DMS114 treated with DMSO at 0.1 percent for 48 hours (cell line): ENCODE measurements at regions not wholly inside any gene's neighbourhood (a gene's known extent, or its start where the extent isn't known, plus 50 kb on each side); places are given as distances from the start of the nearest gene placed in this dataset.
"Not testable (repeated sequence)": the region's sequence is repeated elsewhere in the genome, so short reads cannot be mapped to it uniquely, and the experiment has no call there.

Source experiments
- DNase-seq: peaks from one replicate; lab custom pipeline; 2025; ENCODE audit not compliant: unreplicated experiment; lab: John Stamatoyannopoulos, UW

DNA sequence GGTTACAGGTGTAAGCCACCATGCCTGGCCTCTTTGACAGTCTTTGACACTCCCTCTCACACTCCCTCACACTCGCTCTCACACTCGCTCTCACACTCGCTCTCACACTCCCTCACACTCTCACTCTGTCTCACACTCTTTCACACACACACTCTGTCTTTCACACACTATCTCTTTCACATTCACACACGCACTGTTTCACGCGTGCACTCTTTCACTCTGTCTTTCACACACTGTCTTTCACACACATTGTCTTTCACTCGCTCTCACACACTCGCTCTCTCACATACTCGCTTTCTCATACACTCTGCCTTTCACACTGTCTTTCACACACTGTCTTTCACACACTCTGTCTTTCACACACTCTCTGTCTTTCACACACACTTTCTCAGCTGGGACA lies 167.1 kb upstream of the CXCL13 start:
- no peak for DNase-seq

DNA sequence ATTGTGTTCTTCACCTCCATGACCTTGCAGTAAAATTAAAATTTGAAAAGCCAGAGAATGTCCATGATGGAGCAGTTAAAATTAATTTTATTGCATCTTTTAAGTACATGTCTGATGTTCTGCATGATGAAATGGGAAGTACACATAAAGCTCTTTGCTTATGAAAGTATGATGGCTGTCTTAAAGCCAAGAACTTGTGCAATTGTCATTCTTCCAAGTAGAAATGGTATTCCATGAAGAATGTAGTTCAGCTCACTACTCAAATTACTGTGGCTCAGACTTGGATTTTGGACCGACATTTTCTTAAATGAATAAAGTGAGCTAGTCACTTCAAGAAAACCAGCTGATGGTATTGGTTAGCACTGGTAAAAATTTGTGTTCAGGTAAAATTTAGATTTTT lies 161.7 kb upstream of the CXCL13 start:
- DNase-seq = no peak

GRCh38 chr4:77445823-77446222 lies 159.8 kb upstream of the CXCL13 start:
- DNase-seq = no peak

DNA sequence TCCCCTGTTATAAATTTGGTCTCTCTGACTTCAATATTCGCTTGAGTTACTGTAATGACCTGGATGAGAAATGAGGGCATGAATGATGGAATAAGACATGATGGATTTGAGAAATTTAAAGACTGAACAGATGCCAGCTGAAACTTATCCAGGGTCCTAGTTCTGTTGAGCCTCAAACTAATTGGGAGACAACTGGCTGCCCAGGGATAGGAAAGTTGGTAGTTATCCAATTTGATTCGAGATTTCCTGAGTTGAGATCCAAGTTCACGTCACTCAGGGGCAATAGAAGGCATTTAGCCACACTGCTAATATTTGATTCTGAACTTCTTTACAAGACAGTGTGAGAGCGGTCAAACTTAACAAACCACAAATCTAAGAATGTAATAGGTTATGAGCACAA lies 159.0 kb upstream of the CXCL13 start:
- no peak for DNase-seq

DNA sequence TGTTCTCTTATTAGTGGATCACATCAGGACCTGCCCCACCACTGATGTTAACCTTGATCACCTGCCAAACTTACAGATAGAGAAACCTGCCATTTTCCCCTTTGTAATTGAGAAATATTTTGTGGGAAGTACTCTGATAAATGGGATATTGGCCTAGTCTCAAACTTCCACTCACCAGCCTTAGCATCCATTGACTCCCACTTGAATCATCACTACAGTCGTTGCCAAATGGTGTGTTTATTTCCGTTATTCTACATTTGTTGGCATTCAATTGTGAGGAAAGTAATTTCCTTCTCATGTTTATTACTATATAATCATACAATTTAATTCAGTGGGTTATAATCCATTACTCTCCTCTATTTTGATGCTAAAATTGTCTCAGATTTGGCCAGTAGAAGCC lies 156.4 kb upstream of the CXCL13 start:
- no peak for DNase-seq

DNA sequence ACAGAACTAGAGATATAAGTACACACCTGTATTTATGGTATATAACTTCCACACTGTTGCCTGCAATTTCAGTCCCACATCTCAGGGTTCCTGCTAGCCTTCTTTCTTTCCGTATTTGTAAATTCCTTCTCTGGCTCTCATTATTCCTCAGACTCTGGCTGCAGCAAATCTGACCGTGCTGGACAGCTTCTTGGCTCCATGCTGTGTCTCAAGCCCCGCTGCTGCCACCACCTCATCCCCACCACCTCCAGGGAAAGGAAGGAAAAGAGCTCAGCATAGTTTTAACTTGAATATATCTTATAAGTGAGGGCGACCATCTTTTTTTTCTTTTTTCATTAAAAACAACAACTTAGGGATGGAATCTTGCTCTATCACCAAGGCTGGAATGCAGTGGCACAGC lies 155.6 kb upstream of the CXCL13 start:
- no peak for DNase-seq

DNA sequence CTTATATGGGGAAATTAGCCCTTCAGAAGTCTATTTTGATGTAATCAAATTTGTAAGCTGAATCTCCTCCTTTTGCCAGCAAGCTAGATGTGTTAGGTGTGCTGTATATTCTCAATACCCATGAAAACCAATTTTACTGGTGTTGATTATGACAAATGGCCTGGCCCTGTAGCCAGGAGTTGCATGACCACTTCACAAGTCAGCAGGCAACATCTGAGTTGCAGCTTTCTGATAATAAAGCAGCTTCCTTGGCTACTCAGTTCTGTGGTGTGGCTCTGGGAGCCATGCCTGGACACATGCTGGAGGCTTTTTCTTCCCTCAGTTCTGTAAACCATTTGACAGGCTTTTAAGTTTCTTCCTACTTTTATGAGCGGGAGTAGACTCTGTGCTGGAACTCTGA lies 154.1 kb upstream of the CXCL13 start:
- no peak for DNase-seq

DNA sequence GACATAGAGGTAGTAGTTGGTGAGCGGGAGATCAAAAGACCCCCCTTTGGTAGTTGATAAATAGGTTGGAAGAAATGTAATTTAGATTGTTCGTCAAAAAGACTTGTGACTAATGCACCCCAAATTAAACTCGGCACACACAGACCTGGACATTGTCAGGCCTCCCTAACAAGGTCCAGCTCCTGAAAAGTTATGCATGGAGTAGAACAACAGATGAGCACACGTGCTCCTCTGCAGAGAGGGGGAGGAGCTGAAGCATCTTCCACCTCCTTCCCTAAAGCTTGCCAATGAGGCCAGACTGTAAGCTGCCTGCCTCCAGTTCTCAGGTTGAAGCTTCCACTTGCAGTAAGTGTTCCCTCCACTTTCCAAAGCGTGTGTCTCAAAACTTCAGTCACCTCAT lies 153.5 kb upstream of the CXCL13 start:
- not testable (repeated sequence) for DNase-seq

DNA sequence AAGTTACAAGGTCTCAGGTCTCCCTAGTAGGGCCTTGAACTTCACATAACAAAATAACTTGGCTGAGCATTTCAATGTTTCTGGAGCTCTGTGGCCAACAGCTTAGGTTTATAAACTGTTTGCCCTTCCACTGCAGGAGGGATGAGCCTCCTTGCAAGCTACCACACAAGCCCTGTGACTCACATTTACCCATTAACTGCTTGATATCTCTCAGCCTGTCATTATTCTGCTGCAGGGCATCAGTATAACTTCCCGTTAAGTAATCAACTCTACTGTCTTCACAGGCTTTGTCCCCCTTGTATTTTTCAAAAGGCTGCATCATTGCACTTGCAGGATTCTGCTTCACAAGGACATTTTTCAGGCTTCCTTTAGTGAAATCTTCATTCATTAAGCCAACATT lies 151.7 kb upstream of the CXCL13 start:
- DNase-seq = no peak

DNA sequence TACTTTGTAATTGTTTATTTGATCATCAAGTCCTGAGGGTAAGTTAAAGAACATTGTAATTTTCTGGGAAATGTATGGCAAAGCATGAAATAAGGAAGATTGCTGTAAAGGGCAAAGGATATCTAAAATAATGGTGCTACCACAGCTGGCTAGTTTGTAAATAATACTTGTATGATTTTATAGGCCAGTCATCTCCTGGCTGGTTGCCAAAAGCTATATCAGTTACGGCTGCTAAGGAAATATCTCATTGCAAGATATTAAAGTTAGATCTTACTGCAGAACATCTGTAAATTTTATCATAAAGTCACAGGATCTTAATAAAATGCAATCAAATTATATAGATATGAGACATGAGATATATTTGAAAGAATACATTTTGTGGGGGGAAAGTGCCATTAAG lies 150.8 kb upstream of the CXCL13 start:
- DNase-seq = no peak

GRCh38 chr4:77464100-77464499 lies 141.5 kb upstream of the CXCL13 start:
- not testable (repeated sequence) for DNase-seq

- DNase-seq = no peak
Measured at GRCh38 chr4:77465271-77465670, 140.3 kb upstream of the CXCL13 start.

GRCh38 chr4:77466430-77466829 lies 139.2 kb upstream of the CXCL13 start:
- DNase-seq = no peak

GRCh38 chr4:77471821-77472495 lies 133.7 kb upstream of the CXCL13 start:
- no peak for DNase-seq

DNA sequence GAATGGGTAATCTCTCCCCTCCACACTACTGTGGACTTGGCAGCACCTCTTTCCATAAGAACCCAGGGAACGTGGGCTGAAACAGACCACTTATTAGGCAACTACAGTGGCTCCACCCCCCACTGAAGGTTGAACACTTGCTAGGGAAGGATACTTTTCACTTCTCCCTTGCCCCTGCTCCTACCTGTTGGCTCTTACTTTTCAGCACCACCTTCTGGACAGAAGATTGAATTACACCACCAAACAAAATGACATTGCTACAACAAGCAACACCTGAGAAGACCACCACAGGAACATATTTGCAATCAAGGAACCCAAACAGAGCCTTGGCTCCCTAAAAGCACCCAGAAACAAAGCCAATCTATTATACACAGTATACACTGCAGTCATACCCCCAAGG lies 132.1 kb upstream of the CXCL13 start:
- no peak for DNase-seq

DNA sequence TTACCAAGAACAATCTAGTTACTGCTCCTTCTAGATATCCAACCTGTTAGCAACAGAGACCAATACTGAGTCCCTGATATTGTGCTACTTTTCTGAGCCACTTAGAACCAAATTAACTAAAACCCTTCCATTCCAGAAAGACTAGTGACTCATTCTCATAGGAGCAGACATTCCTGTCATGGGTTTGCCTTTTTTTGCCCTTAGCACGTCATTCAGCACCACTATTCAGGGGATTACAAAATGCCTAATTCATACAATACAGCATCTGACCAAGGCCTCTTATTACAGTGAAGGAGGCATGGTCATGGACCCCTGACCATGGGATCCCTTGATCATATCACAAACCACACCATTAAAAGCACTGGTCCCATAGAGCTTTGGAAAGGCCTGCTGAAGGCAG lies 123.8 kb upstream of the CXCL13 start:
- DNase-seq = no peak

DNA sequence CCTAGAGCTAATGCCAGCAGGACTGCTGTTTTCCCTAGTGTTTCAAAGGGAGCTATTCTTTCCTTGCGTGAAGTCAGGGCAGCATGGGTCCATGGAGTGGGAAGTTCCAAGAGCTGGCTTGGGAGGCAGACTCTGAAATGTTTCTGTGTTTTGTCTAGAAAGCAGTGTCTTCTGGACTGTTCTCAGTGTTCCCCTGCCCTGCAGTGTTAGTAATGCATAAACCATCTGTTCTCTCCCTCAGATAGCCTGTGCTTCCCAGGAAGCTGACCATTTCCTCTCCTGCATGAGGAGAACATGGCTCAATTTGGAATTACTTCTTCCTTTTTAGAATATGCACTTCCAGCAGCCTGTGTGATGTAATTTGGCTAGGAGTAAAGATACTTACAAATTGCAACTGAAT lies 116.7 kb upstream of the CXCL13 start:
- no peak for DNase-seq

- DNase-seq = no peak
Measured at GRCh38 chr4:77493120-77493752, 112.4 kb upstream of the CXCL13 start.

DNA sequence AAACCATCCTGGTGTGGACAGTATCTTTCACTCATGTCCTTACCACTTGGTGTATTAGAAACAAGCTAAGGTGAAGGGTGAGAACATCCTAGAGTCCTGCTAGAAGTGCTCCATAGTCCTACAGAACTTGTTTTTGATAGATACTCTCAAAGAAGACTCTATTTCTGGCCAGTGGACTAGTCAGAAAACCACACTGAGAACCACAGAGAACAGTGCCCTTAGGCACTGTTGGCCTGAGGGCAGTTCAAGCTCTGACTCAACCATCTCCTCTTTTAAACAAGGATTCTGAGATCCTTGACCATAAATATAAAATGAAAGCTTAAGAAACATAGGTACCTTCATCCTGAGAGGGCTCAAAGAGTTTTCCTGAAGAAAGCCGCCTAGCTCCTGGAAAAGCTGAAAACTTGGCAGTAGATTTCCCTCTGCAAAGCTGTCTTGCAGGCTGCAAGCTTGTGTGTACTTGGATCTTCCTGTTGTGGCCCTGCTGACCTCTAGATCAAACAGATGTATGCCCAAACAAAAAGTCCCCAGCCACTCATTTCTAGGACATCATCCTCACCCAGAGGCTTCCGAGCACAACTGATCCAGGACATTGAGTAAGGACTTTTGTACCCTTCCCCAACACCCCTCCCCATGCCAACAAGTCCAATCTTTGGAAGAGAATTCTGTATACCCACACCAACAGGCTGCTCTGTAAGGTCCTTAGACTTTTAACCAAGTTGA lies 111.6 kb upstream of the CXCL13 start:
- no peak for DNase-seq

GRCh38 chr4:77496457-77496856 lies 109.2 kb upstream of the CXCL13 start:
- no peak for DNase-seq

DNA sequence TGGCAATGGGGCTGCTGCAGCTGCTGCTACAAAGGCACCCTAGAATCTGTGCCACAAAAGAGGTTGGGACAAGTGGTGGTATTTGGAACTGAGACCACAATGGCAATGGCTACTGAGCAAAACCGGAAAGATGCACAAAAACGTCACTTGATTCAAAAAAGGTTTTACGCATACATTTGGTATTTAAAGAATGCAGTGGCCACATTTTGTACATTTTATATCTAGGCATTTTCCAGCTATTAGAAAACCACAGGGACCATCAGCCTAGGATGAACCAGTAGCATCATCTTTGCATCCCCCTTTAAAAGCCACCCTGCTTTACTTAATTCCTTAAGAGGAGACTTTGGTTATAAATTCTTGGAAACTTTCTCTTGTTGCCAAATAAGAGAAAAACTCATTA lies 104.8 kb upstream of the CXCL13 start:
- no peak for DNase-seq

- no peak for DNase-seq
Measured at GRCh38 chr4:77501240-77501639, 104.4 kb upstream of the CXCL13 start.
